ENCODE measurements at regions not wholly inside any gene's neighbourhood (a gene's known extent, or its start where the extent isn't known, plus 50 kb on each side); places are given as distances from the start of the nearest gene placed in this dataset.

DNA sequence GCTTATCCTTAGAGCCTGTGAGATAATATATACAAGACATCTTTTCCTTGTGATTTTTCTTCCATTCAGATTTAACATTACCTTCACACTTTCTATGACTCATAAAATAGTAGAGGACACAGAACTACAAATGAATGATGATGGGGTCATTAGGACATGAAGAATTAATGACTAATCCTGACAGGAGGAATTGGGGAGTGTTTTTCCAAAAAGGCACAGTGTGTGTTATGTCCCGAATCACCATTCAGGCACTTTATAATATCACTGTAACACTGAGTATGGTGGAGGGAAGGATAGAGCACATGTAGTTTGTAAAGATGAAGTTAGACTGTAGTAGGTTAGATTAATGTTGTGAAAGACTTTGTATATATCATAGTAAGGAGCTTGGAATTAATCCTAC lies 391.3 kb downstream of the JRKL start:
- H3K27me3 ChIP-seq, result no peaks in the 10 kb centered on the region
- no peak overlapping the region for H3K27ac ChIP-seq
- TF ChIP-seq, protein P1, sequence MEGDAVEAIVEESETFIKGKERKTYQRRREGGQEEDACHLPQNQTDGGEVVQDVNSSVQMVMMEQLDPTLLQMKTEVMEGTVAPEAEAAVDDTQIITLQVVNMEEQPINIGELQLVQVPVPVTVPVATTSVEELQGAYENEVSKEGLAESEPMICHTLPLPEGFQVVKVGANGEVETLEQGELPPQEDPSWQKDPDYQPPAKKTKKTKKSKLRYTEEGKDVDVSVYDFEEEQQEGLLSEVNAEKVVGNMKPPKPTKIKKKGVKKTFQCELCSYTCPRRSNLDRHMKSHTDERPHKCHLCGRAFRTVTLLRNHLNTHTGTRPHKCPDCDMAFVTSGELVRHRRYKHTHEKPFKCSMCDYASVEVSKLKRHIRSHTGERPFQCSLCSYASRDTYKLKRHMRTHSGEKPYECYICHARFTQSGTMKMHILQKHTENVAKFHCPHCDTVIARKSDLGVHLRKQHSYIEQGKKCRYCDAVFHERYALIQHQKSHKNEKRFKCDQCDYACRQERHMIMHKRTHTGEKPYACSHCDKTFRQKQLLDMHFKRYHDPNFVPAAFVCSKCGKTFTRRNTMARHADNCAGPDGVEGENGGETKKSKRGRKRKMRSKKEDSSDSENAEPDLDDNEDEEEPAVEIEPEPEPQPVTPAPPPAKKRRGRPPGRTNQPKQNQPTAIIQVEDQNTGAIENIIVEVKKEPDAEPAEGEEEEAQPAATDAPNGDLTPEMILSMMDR (IDR thresholded peaks at IDR 0.05), result no peak
- TF ChIP-seq POLR2A (IDR thresholded peaks at IDR 0.05), result no peak
- TF ChIP-seq POLR2AphosphoS5 (IDR thresholded peaks at IDR 0.05), result no peak
- TF ChIP-seq EP300 (IDR thresholded peaks at IDR 0.05), result no peak
- H3K36me3 ChIP-seq, result no peaks in the 10 kb centered on the region
- intact Hi-C loops (cut with DNase I), result no loop called here
- no peak overlapping the region for H3K4me3 ChIP-seq
- no peaks in the 10 kb centered on the region for H3K4me1 ChIP-seq
- 0 to 33% methylated on average over 1 of the region's 1 CpG for WGBS, 2 donors
- no peaks in the 10 kb centered on the region for H3K9me3 ChIP-seq
- no peak for DNase-seq

DNA sequence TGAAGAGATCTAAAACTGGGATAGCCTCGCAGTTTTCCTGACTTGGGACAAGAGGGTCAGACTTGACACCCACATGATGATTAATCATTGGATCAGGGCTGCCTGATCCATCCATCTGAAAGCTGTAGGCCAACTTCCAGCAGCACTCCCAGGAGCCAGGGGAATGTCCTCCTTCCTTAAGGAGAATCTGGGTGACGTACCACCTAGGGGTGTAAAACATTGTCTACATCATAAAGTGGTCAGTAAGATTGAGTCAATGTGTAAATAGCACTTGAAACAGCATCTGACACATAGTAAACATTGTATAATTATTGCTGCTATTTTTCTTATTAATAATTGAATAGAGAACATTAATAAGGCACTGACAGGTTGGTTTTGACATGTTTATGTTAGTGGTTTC lies 392.8 kb downstream of the JRKL start:
- TF ChIP-seq EP300 (IDR thresholded peaks at IDR 0.05) (no peak), POLR2A (IDR thresholded peaks at IDR 0.05) (no peak)
- 67 to 74% methylated on average over 2 of the region's 2 CpGs for WGBS, 2 donors
- Histone ChIP-seq H3K9me3 (no peaks in the 10 kb centered on the region), H3K4me3 (no peak overlapping the region), H3K27me3 (no peaks in the 10 kb centered on the region), H3K36me3 (no peaks in the 10 kb centered on the region), H3K27ac (no peak overlapping the region), H3K4me1 (no peaks in the 10 kb centered on the region)
- DNase-seq, result no peak
- intact Hi-C loops (cut with DNase I), result no loop called here

DNA sequence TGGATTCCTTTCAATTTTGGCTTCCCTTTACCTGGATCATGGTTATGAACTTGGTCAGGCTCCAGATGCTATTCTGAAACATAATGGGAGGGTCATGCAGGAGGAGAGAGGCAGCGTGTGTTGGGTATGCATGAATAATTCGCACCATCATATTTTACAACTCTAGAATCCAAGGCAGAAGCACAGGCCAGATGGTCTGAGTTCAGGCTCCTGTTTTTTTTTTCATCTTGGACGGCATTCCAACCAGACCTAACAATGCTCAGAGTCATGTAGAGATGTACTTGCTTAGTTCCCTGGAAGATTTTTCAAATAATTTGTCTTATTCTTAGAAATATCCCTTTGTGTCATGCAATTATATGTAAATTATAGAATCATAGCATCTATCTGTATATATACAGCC lies 393.5 kb downstream of the JRKL start:
- WGBS, 2 donors, result 78 to 88% methylated on average over 3 of the region's 3 CpGs
- Histone ChIP-seq H3K4me1 (no peaks in the 10 kb centered on the region), H3K27me3 (no peaks in the 10 kb centered on the region), H3K36me3 (no peaks in the 10 kb centered on the region), H3K4me3 (no peak overlapping the region), H3K9me3 (no peaks in the 10 kb centered on the region), H3K27ac (no peak overlapping the region)
- no peak for TF ChIP-seq POLR2A (IDR thresholded peaks at IDR 0.05)
- no peak for TF ChIP-seq POLR2AphosphoS5 (IDR thresholded peaks at IDR 0.05)
- TF ChIP-seq EP300 (IDR thresholded peaks at IDR 0.05), result no peak
- TF ChIP-seq, protein P1 (IDR thresholded peaks at IDR 0.05), result no peak
- intact Hi-C loops (cut with DNase I), result no loop called here
- DNase-seq, result no peak

DNA sequence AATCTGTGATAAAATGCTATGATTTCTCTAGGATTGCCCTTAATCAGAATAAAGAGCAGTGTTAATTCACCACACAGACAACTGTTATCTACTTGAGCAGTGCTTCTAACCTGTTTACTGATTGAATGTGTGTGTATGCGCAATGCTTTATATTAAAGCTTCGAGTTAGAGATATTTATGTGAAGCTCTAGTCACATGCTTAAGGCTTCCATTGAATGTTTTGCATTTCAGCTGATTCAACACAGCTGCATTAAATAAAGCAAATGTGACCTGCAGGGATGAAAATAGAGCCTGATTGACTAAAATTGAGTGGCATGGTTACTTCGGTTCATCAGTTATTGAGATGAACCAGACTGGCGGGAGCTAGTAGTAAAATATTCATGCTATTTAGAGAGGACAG lies 395.3 kb downstream of the JRKL start:
- DNase-seq, result no peak
- H3K4me1 ChIP-seq, result no peaks in the 10 kb centered on the region
- no peaks in the 10 kb centered on the region for H3K36me3 ChIP-seq
- 71 to 73% methylated on average over 4 of the region's 4 CpGs for WGBS, 2 donors
- no peak overlapping the region for H3K4me3 ChIP-seq
- intact Hi-C loops (cut with DNase I), result no loop called here
- H3K27me3 ChIP-seq, result no peaks in the 10 kb centered on the region
- TF ChIP-seq EP300 (IDR thresholded peaks at IDR 0.05) (no peak), POLR2AphosphoS5 (IDR thresholded peaks at IDR 0.05) (no peak), POLR2A (IDR thresholded peaks at IDR 0.05) (no peak)
- TF ChIP-seq, protein P1 (IDR thresholded peaks at IDR 0.05), result no peak
- H3K27ac ChIP-seq, result no peak overlapping the region
- no peaks in the 10 kb centered on the region for H3K9me3 ChIP-seq

DNA sequence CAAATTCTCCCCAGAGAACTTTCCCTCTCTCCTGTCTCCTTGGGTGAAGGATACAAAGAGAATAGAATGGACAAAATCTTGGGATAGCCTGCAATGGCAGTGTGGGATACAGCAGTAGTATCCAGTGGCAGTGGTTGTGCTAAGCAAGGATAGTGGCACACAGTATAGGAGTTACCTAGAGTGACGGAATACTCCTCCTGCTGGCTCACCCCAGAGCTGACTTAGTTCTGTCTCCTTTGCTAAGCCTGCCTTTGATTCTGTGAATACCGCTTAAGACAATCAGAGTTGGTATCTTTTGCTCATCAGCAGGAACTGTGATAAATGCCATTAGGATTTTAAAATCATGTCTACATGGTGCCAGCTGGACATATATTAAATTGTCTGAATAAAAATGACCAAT lies 404.3 kb downstream of the JRKL start:
- H3K4me1 ChIP-seq, result no peaks in the 10 kb centered on the region
- intact Hi-C loops (cut with DNase I), result no loop called here
- H3K27ac ChIP-seq, result no peak overlapping the region
- H3K36me3 ChIP-seq, result no peaks in the 10 kb centered on the region
- DNase-seq, result no peak
- no peak overlapping the region for H3K4me3 ChIP-seq
- H3K9me3 ChIP-seq, result peaks cover 0 to 2% (median 0%) of the 10 kb centered on the region in 4 donors
- no peaks in the 10 kb centered on the region for H3K27me3 ChIP-seq
- TF ChIP-seq POLR2AphosphoS5 (IDR thresholded peaks at IDR 0.05) (no peak), POLR2A (IDR thresholded peaks at IDR 0.05) (no peak), EP300 (IDR thresholded peaks at IDR 0.05) (no peak)
- TF ChIP-seq, protein P1 (IDR thresholded peaks at IDR 0.05), result no peak
- 84 to 96% methylated on average over 2 of the region's 2 CpGs for WGBS, 2 donors

Data from sigmoid colon (tissue), 6 donors.